KOPT-K1 (cell line): ENCODE measurements at regions not wholly inside any gene's neighbourhood (a gene's known extent, or its start where the extent isn't known, plus 50 kb on each side); places are given as distances from the start of the nearest gene placed in this dataset.
"Not testable (repeated sequence)": the region's sequence is repeated elsewhere in the genome, so short reads cannot be mapped to it uniquely, and the experiment has no call there.

Experiments
- H3K27ac ChIP-seq: fragments of 200-600 bp; sonication (generic); 2 replicates; pipeline ENCODE4 v1.5.1; 2016; ENCODE audit warnings: antibody characterized with exemption, mild to moderate bottlenecking, low read depth, low read length; ENCODE audit not compliant: poor library complexity, severe bottlenecking
- H3K36me3 ChIP-seq: fragments of 200-600 bp; sonication (generic); 2 replicates; pipeline ENCODE4 v1.5.1; 2017; ENCODE audit warnings: antibody characterized with exemption, mild to moderate bottlenecking, low read length, moderate library complexity; ENCODE audit not compliant: insufficient read depth
- H3K9me3 ChIP-seq: fragments of 200-600 bp; sonication (generic); 2 replicates; pipeline ENCODE4 v1.5.1; 2017; ENCODE audit warnings: antibody characterized with exemption, low read length, mild to moderate bottlenecking; ENCODE audit not compliant: insufficient read depth, poor library complexity, severe bottlenecking

GRCh38 chr11:34001557-34002064 is 49.9 kb upstream of the CAPRIN1 start:
- Histone ChIP-seq H3K27ac (no peak overlapping the region), H3K9me3 (no peaks in the 10 kb centered on the region), H3K36me3 (no peaks in the 10 kb centered on the region)

- no peak overlapping the region for H3K27ac ChIP-seq
- no peaks in the 10 kb centered on the region for H3K9me3 ChIP-seq
- H3K36me3 ChIP-seq: no peaks in the 10 kb centered on the region
These were observed 52.1 kb upstream of the CAPRIN1 start for GRCh38 chr11:33999393-33999792.

DNA sequence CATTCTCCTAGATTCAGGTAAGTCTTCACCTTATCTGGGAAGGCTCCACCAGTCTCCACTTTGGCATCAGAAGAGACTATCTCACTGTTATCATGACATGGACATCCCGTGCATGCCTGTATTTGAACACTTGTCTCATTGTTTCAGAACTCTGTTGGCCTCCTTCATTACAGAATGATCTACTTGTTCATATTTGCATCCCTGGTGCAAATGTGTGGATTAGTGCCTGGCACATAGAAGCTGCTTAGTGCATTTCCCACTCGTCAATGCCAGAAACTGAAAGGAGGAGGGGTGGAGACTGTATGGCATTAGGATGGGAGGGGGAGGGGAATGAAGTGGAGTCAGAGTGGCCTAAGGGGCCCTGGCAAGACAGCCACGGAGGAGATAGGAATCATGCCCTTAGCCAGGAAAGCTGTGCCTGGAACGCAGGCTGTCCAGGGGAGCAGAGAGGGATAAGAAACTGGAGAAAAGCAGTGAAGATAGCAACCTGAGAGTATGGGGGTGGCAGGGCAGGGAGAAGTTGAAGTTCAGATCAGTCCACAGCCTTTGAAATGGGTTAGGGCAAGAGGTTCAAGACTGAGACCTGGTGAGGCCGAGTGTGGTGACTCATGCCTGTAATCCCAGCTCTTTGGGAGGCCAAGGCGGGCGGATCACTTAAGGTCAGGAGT is 53.8 kb upstream of the CAPRIN1 start:
- Histone ChIP-seq H3K36me3 (no peaks in the 10 kb centered on the region), H3K27ac (no peak overlapping the region), H3K9me3 (no peaks in the 10 kb centered on the region)

GRCh38 chr11:33996498-33997454 is 54.8 kb upstream of the CAPRIN1 start:
- Histone ChIP-seq H3K27ac (no peak overlapping the region), H3K9me3 (no peaks in the 10 kb centered on the region), H3K36me3 (no peaks in the 10 kb centered on the region)

DNA sequence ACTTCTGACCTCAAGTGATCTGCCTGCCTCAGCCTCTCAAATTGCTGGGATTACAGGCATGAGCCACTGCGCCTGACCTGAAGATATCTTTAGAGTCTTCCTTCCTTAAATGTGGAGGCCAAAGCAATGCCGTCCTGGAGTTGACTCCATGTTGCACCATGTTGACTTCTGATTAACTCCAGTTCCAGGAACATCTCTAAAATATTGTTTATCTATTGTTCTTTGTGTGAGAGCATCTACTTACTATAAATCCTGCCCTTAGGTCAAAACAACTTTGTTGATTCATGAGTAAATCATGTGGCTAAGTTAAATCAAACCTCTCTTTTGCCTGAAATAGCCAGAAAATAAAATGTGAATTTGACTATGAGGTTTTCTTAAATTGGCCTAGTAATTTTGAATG is 56.6 kb upstream of the CAPRIN1 start:
- no peak overlapping the region for H3K27ac ChIP-seq
- no peaks in the 10 kb centered on the region for H3K9me3 ChIP-seq
- no peaks in the 10 kb centered on the region for H3K36me3 ChIP-seq

GRCh38 chr11:33991136-33991535 is 60.4 kb upstream of the CAPRIN1 start:
- not testable (repeated sequence) for H3K27ac ChIP-seq, H3K36me3 ChIP-seq, H3K9me3 ChIP-seq

DNA sequence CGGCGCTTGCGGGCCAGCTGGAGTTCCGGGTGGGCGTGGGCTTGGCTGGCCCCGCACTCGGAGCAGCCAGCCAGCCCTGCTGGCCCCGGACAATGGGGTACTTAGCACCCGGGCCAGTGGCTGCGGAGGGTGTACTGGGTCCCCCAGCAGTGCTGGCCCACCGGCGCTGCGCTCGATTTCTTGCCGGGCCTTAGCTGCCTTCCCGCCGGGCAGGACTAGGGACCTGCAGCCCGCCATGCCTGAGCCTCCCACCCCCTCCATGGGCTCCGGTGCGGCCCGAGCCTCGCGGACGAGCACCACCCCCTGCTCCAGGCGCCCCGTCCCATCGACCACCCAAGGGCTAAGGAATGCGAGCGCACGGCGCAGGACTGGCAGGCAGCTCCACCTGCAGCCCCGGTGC is 61.4 kb upstream of the CAPRIN1 start:
- not testable (repeated sequence) for H3K36me3 ChIP-seq, H3K9me3 ChIP-seq, H3K27ac ChIP-seq

DNA sequence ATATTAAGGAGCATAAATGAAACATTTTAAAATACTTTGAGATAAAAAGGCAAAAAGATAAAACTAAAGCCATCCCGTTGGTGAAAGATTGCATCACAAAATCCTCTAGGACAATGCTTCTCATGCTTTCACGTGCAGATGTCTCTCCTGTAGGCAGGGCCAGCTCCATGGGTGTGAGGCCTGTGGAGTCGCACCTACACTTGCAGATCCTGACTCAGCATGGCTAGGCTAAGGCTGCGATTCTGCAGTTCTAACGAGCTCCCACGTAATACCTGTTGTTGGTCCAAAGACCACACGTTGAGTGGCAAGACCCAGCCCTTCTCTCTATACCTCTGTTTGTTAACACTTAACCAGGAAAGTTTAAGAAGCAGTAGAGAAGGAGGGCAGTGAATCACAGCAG is 62.1 kb upstream of the CAPRIN1 start:
- no peak overlapping the region for H3K27ac ChIP-seq
- no peaks in the 10 kb centered on the region for H3K36me3 ChIP-seq
- no peaks in the 10 kb centered on the region for H3K9me3 ChIP-seq

GRCh38 chr11:33988586-33989370 is 62.8 kb upstream of the CAPRIN1 start:
- Histone ChIP-seq H3K9me3 (no peaks in the 10 kb centered on the region), H3K36me3 (no peaks in the 10 kb centered on the region), H3K27ac (no peak overlapping the region)

DNA sequence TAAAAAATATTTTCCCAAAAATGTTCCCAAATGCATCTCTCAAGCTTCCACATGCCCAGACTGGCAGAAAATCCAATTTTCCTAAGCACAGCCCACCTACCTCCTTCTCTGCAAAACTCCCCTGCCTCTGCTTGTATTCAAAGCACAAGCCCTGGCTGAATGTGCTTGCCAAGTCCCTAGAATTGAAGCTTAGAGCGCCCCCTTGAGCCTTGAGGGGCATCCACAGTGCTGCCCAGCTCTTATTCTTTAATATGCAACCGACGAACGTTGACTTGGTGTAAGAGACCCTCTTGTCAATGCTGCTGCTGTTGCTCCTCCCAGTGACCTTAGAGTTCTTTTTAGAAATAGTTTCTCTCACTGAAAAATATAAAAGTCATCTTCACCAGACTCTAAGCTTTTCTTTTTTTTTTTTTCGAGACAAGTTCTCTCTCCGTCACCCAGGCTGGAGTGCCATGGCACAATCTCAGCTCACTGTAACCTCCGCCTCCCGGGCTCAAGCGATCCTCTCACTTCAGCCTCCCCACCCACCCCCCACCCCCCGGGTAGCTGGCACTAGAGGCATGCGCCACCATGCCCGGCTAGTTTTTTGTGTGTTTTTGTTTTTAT is 63.5 kb upstream of the CAPRIN1 start:
- Histone ChIP-seq H3K27ac (no peak overlapping the region), H3K36me3 (no peaks in the 10 kb centered on the region), H3K9me3 (no peaks in the 10 kb centered on the region)

DNA sequence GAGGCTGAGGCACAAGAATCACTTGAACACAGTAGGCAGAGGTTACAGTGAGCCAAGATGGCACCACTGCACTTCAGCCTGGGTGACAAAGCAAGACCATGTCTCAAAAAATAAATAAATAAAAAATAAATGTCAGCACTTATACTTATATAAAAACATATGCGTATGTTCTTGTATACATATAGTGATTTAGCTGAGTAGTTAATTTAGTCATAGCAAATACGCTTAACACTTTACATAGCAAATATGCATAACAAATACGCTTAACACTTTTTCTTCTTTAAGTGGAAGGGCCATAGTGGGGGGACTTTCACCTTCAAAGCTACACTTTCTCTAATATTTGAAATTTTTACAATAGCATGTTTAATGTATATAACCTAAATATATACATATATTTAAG is 64.0 kb upstream of the CAPRIN1 start:
- Histone ChIP-seq H3K9me3 (no peaks in the 10 kb centered on the region), H3K36me3 (no peaks in the 10 kb centered on the region), H3K27ac (no peak overlapping the region)

DNA sequence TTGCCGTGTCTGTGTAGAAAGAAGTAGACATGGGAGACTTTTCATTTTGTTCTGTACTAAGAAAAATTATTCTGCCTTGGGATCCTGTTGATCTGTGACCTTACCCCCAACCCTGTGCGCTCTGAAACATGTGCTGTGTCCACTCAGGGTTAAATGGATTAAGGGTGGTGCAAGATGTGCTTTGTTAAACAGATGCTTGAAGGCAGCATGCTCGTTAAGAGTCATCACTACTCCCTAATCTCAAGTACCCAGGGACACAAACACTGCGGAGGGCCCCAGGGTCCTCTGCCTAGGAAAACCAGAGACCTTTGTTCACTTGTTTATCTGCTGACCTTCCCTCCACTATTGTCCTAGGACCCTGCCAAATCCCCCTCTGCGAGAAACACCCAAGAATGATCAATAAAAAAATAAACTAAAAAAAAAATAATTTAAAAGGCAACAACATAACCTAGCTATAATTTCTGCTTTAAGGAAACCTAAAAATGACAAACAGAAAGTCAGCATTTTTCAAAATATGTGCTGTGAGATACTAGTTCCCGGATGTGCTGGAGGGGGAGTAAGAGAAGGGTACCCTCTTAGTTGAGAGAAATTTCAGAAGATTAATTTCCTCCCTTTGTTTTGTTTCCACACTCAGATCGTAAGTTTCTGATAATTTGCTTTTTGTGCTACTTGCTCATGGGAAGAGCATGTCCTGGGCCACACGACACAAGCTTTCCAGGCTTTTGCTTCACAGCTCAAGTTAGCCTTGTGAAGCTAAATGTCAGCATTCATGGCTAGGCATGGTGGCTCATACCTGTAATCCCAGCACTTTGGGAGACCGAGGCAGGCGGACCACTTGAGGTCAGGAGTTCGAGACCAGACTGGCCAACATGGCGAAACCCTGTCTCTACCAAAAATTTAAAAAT is 64.7 kb upstream of the CAPRIN1 start:
- not testable (repeated sequence) for H3K9me3 ChIP-seq, H3K27ac ChIP-seq, H3K36me3 ChIP-seq

- no peak overlapping the region for H3K27ac ChIP-seq
- no peaks in the 10 kb centered on the region for H3K9me3 ChIP-seq
- H3K36me3 ChIP-seq: no peaks in the 10 kb centered on the region
These were observed 66.7 kb upstream of the CAPRIN1 start for GRCh38 chr11:33984682-33985389.
